Karpas-422 (cell line): ENCODE measurements at regions not wholly inside any gene's neighbourhood (a gene's known extent, or its start where the extent isn't known, plus 50 kb on each side); places are given as distances from the start of the nearest gene placed in this dataset.

Experiments
- DNase-seq: peaks from one replicate; pipeline ENCODE4 v3.0.0-alpha.2; 2015
- H2AFZ ChIP-seq: fragments of 200-600 bp; sonication (generic); 2 replicates; pipeline ENCODE4 v1.6.1; 2014; ENCODE audit warnings: antibody characterized with exemption, low read length, mixed read lengths
- H3K27ac ChIP-seq: fragments of 200-600 bp; sonication (generic); 2 replicates; pipeline ENCODE4 v1.5.1; 2014; ENCODE audit warnings: mild to moderate bottlenecking, low read length, moderate library complexity
- H3K27me3 ChIP-seq: fragments of 200-600 bp; sonication (generic); 2 replicates; pipeline ENCODE4 v1.6.1; 2014; ENCODE audit warnings: low read length, mixed read lengths
- H3K36me3 ChIP-seq: fragments of 200-600 bp; sonication (generic); 2 replicates; pipeline ENCODE4 v1.6.1; 2014; ENCODE audit warnings: low read length, mixed read lengths; ENCODE audit not compliant: insufficient read depth
- H3K4me1 ChIP-seq: fragments of 200-600 bp; sonication (generic); 2 replicates; pipeline ENCODE4 v1.6.1; 2014; ENCODE audit warnings: mild to moderate bottlenecking, low read length, mixed read lengths
- H3K4me2 ChIP-seq: fragments of 200-600 bp; sonication (generic); 2 replicates; pipeline ENCODE4 v1.6.1; 2014; ENCODE audit warnings: low read length, low read depth, mild to moderate bottlenecking; ENCODE audit not compliant: poor library complexity, severe bottlenecking
- H3K4me3 ChIP-seq: fragments of 200-600 bp; sonication (generic); 2 replicates; pipeline ENCODE4 v1.5.1; 2014; ENCODE audit warnings: mild to moderate bottlenecking, antibody characterized with exemption, low read length, mixed read lengths
- H3K79me2 ChIP-seq: fragments of 200-600 bp; sonication (generic); 2 replicates; pipeline ENCODE4 v1.6.1; 2014; ENCODE audit warnings: mild to moderate bottlenecking, low read length, mixed read lengths
- H3K9ac ChIP-seq: fragments of 200-600 bp; sonication (generic); 2 replicates; pipeline ENCODE4 v1.6.0; 2014; ENCODE audit warnings: low read length
- H3K9me2 ChIP-seq: fragments of 200-600 bp; sonication (generic), shearing (Covaris generic); replicated peaks from 2 replicates; pipeline ENCODE4 v1.6.0; 2014; ENCODE audit warnings: mild to moderate bottlenecking, low read length, moderate library complexity; ENCODE audit not compliant: insufficient read depth
- H3K9me3 ChIP-seq: fragments of 300-700, 200-600 bp; sonication (generic); 2 replicates; pipeline ENCODE4 v1.6.1; 2014; ENCODE audit warnings: low read length, mixed read lengths
- H4K20me1 ChIP-seq: fragments of 200-600 bp; sonication (generic); 2 replicates; pipeline ENCODE4 v1.6.1; 2014; ENCODE audit warnings: mild to moderate bottlenecking, antibody characterized with exemption, low read length, low read depth; ENCODE audit not compliant: insufficient read depth

- H3K4me3 ChIP-seq: no peak overlapping the region
- H3K36me3 ChIP-seq: no peaks in the 10 kb centered on the region
- no peak overlapping the region for H3K9ac ChIP-seq
- H3K9me3 ChIP-seq: no peaks in the 10 kb centered on the region
- no peaks in the 10 kb centered on the region for H4K20me1 ChIP-seq
- peak; percentile 32 for DNase-seq
- H3K79me2 ChIP-seq: no peaks in the 10 kb centered on the region
- no peaks in the 10 kb centered on the region for H3K27me3 ChIP-seq
- H2AFZ ChIP-seq: no peak overlapping the region
- H3K4me2 ChIP-seq: no peak overlapping the region
- H3K9me2 ChIP-seq: no peaks in the 10 kb centered on the region
- no peak overlapping the region for H3K27ac ChIP-seq
- H3K4me1 ChIP-seq: peaks cover 5% of the 10 kb centered on the region
Measured at GRCh38 chr20:18984238-18985200, 170.9 kb downstream of the SCP2D1 start.

DNA sequence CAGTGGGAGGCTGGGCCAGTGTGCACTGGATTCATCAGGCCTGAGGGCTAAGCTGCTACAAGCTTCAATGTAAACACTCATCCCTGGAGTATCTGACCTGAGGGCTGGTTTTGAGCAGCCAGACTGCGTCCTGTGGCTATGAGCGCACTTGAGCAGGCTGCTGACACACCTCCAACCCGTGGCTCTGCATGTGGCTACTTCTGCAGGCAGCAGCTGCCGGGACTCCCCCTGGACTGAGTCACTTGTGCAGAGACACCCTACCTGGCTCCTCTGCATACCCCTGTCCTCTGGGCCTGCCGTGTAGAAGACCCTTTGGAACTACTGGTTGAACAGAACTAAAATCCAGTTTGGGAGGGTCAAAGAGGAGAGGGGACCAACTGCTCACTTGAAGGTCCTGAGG lies 172.0 kb downstream of the SCP2D1 start:
- Histone ChIP-seq H3K4me1 (peaks cover 5% of the 10 kb centered on the region), H4K20me1 (no peaks in the 10 kb centered on the region), H2AFZ (no peak overlapping the region), H3K4me2 (no peak overlapping the region), H3K9ac (no peak overlapping the region), H3K9me3 (no peaks in the 10 kb centered on the region), H3K4me3 (no peak overlapping the region), H3K27me3 (no peaks in the 10 kb centered on the region), H3K9me2 (no peaks in the 10 kb centered on the region), H3K27ac (no peak overlapping the region), H3K79me2 (no peaks in the 10 kb centered on the region), H3K36me3 (no peaks in the 10 kb centered on the region)
- DNase-seq: no peak

DNA sequence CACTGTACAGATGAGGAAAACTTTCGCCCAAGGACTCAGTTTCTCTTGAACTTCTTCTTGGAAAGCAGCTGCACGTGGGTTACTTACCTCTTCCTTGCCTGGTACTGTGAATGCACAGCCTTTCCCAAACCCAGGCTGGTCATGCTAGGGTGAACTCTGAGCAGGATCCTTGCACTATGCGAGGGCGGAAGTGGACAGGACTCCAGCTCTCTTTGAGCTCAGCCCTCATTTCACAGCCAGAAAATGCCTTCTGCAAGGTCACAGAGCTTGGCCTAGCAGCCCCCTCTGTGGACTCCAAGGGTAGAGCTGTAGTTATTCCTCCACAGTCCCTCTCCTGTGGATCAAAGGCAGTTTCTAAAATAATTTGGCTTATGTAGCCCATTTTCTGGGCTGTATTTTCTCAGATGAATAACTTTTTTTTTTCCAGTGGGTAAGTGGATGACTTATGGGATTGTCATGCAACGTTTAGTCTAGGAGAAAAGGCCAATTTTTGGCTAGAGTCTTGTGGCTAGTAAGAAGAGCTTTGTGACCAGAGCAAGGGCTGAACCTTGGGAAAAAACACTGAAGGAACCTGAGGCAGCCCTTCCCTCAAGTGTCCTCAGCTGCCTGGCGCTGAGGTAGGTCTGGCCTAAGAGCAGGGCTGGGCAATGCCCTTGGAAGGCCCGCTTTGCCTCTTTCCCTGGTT lies 172.7 kb downstream of the SCP2D1 start:
- no peak overlapping the region for H3K4me2 ChIP-seq
- no peaks in the 10 kb centered on the region for H3K36me3 ChIP-seq
- H3K9me3 ChIP-seq: no peaks in the 10 kb centered on the region
- H3K9ac ChIP-seq: no peak overlapping the region
- H3K9me2 ChIP-seq: no peaks in the 10 kb centered on the region
- H2AFZ ChIP-seq: no peak overlapping the region
- no peak overlapping the region for H3K27ac ChIP-seq
- peak; percentile 31 for DNase-seq
- no peaks in the 10 kb centered on the region for H3K27me3 ChIP-seq
- H3K4me1 ChIP-seq: peaks cover 5% of the 10 kb centered on the region
- no peak overlapping the region for H3K4me3 ChIP-seq
- no peaks in the 10 kb centered on the region for H3K79me2 ChIP-seq
- no peaks in the 10 kb centered on the region for H4K20me1 ChIP-seq

GRCh38 chr20:18986895-18987580 lies 173.5 kb downstream of the SCP2D1 start:
- Histone ChIP-seq H3K27me3 (no peaks in the 10 kb centered on the region), H3K9me2 (no peaks in the 10 kb centered on the region), H4K20me1 (no peaks in the 10 kb centered on the region), H3K4me3 (no peak overlapping the region), H3K9ac (no peak overlapping the region), H3K27ac (no peak overlapping the region), H3K79me2 (no peaks in the 10 kb centered on the region), H3K4me1 (peaks cover 3% of the 10 kb centered on the region), H3K36me3 (no peaks in the 10 kb centered on the region), H3K4me2 (no peak overlapping the region), H3K9me3 (no peaks in the 10 kb centered on the region), H2AFZ (no peak overlapping the region)
- DNase-seq: peak; percentile 15

DNA sequence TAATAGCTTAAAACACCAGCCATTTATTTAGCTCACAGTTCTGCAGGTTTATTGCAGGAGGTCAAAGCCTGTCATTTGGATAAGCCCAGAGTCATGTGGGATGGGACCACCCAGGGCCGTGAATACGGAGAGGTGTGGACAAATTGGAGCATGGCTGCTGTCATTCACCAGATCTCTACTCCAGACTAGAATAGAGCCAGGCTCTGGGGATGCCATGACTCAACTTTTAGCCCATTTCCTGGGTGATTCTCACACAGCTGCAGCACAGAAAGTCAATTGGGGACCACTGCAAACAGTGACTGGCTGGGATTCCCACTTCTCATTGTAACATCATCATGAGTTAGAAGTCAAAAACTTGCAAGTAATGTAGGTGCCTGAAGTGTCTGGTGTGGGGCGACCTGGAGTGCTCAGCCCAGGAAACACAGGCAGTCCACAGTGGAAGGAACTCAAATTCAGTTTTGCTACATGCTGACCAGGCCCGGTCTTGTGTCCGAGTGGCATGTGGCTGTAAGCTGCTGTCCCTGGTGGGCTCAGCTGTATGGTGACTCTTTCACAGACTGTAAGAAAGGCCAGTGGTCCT lies 174.3 kb downstream of the SCP2D1 start:
- Histone ChIP-seq H3K4me2 (no peak overlapping the region), H3K79me2 (no peaks in the 10 kb centered on the region), H3K9ac (no peak overlapping the region), H3K27ac (no peak overlapping the region), H3K9me2 (no peaks in the 10 kb centered on the region), H3K4me3 (no peak overlapping the region), H3K36me3 (no peaks in the 10 kb centered on the region), H4K20me1 (no peaks in the 10 kb centered on the region), H3K9me3 (no peaks in the 10 kb centered on the region), H3K27me3 (no peaks in the 10 kb centered on the region), H3K4me1 (no peaks in the 10 kb centered on the region), H2AFZ (no peak overlapping the region)
- DNase-seq: peak; percentile 20

DNA sequence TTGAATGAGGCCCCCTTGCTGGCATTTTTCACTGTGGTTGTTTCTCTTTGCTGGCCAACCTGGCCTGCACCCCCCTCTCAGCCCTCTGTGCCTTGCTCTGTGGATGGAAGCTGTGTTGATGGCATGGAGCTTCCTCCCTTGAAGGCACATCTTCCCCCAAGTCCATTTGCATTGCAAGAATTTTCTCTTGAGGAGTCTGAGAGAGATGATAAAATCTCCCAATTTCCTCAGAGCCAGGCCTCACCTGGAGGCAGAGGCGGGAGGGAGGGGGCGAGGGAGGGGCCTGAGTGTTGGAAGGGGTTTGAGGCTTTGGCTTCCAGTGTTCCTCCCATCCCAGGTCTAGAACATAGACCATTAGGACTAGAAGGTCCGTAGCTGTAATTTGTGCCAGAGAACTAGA lies 175.1 kb downstream of the SCP2D1 start:
- H3K4me3 ChIP-seq: no peak overlapping the region
- H3K9me2 ChIP-seq: no peaks in the 10 kb centered on the region
- no peak overlapping the region for H3K4me2 ChIP-seq
- no peaks in the 10 kb centered on the region for H3K36me3 ChIP-seq
- peak; percentile 4 for DNase-seq
- no peak overlapping the region for H3K27ac ChIP-seq
- H3K27me3 ChIP-seq: no peaks in the 10 kb centered on the region
- H2AFZ ChIP-seq: no peak overlapping the region
- H3K4me1 ChIP-seq: no peaks in the 10 kb centered on the region
- H3K9me3 ChIP-seq: no peaks in the 10 kb centered on the region
- H3K9ac ChIP-seq: no peak overlapping the region
- no peaks in the 10 kb centered on the region for H4K20me1 ChIP-seq
- H3K79me2 ChIP-seq: no peaks in the 10 kb centered on the region

- no peaks in the 10 kb centered on the region for H3K9me2 ChIP-seq
- no peaks in the 10 kb centered on the region for H3K4me1 ChIP-seq
- no peak overlapping the region for H3K9ac ChIP-seq
- H3K9me3 ChIP-seq: no peaks in the 10 kb centered on the region
- H3K4me2 ChIP-seq: no peak overlapping the region
- no peak overlapping the region for H3K27ac ChIP-seq
- H3K36me3 ChIP-seq: no peaks in the 10 kb centered on the region
- no peaks in the 10 kb centered on the region for H3K79me2 ChIP-seq
- H2AFZ ChIP-seq: no peak overlapping the region
- H3K27me3 ChIP-seq: no peaks in the 10 kb centered on the region
- no peaks in the 10 kb centered on the region for H4K20me1 ChIP-seq
- no peak for DNase-seq
- no peak overlapping the region for H3K4me3 ChIP-seq
Measured at GRCh38 chr20:18989736-18990474, 176.3 kb downstream of the SCP2D1 start.
